ENCODE measurements at regions not wholly inside any gene's neighbourhood (a gene's known extent, or its start where the extent isn't known, plus 50 kb on each side); places are given as distances from the start of the nearest gene placed in this dataset.
A peak's percentile ranks its signal among the peaks of the same experiment; 100 is the strongest.
"Not testable (repeated sequence)": the region's sequence is repeated elsewhere in the genome, so short reads cannot be mapped to it uniquely, and the experiment has no call there.

- no peak for DNase-seq
Measured at GRCh38 chr6:27771235-27771634, 141.0 kb downstream of the OR2B2 start.

DNA sequence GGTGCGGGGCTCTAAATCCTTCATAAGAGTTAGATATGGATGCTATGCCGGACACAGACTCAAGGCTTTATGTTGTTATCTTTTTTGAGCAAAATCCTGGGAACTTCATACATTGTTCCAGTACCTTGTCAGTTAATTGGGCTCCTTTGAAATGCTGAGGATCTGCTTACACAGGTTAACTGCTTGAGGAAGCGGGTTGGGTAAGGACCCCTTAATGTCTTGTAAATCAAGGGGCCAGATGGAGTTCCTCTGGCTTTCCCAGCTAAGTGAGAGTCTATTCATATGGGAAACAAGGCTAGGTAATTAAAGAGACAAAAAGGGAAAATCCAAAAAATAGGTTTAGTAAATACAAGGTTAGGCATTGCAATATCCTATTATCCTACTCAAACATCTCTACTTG, 141.5 kb downstream of the OR2B2 start:
- no peak for DNase-seq

GRCh38 chr6:27768556-27768955, 143.6 kb downstream of the OR2B2 start:
- DNase-seq = no peak

- DNase-seq = no peak
Measured at GRCh38 chr6:27767851-27768250, 144.3 kb downstream of the OR2B2 start.

DNA sequence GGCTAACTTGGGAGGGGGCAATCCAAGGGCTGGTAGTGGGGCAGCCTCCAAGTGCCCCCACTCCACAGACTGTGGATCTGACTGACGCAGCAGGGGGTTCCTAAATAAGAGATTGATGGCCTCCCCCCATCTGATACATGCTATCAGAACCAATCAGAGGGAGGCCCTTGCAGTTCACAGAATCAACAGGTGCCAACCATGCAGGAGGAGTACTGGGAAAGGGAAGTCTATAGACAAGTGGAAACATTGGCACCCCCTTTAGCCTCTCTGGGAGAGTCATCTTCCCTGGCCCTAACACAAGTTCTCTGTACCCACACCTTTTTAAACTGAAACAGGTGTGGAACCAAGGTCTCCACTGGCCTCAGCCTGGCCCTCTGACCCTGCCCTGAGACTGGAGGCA, 145.8 kb downstream of the OR2B2 start:
- DNase-seq = no peak

- DNase-seq = no peak
Measured at GRCh38 chr6:27765028-27765590, 147.1 kb downstream of the OR2B2 start.

GRCh38 chr6:27761391-27761790, 150.8 kb downstream of the OR2B2 start:
- DNase-seq = no peak

GRCh38 chr6:27760464-27760863, 151.7 kb downstream of the OR2B2 start:
- DNase-seq = no peak

DNA sequence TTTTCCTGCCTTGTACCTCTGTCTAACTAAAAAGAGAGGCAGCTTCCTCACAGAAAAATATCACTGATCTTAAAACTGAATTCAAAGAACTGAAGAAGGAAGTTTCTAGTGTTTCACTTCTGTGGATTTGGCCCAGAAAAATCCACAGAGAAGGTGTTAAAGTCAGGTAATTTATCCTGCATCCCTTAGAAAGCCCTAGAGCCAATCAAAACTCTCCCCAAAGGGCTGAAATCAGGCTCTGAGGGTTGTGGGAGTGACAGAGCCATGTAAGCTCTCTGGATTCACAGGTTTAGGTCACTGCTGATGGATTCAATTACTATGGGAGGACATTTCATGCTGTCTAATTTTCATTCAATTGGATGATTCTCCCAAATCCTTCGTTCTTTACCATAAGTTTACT, 152.3 kb downstream of the OR2B2 start:
- DNase-seq = no peak

DNA sequence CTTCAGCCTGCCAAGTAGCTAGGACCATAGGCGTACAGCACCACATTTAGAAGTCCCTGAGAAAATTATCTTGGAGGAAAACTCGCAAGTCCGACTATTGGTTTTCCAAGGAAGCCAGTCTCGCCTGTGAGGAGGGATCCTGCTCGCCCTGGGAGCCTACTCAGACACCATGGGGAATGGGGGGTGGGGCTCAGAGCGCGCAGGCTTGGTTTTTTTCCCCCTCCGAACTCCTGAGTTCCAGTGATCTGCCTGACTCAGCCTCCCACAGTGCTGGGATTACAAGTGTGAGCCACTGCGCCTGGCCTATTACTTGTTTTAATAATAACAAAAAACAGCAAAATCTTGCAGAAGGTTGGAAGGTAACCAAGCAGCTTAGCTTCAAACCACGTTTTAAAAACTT, 153.7 kb downstream of the OR2B2 start:
- no peak for DNase-seq

- peak; percentile 6 for DNase-seq
Measured at GRCh38 chr6:27757307-27757706, 154.9 kb downstream of the OR2B2 start.

DNA sequence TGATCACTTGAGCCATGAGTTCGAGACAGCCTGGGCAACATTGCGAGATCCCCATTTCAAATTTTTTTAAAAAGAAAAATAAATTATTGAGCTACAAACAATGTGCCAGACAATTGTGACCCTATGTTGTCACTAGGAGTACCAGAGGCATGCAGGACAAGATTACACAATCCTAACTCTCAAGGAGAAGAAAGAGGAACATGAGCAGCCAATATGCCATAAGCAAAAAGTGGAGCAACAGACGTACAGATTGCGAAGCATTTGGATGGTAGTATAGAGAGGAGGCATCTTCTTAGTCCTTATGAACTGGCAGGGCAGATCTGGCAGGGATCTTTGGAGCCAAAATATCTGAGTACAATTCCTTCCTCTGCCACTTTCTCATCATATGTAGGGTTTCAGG, 156.4 kb downstream of the OR2B2 start:
- no peak for DNase-seq

DNA sequence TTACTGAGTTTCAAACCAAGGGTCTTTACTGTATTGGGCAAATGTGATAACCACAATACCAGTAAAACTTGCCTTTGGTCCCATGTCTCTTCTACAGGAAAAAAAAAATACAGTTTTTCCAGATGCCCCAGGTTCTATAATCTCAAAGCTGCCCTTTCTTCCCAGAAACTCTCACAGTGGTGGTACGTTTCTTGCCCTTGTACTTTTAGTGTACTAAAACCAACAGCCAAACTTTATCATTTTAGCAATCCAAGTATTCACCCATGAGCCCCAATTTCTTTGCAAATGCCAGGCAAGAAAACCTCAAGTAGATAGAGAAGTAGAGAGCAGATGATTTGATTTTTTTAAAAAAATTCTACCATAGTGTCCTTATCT, 157.8 kb downstream of the OR2B2 start:
- DNase-seq = no peak

- peak; percentile 55 for DNase-seq
Measured at GRCh38 chr6:27753668-27754407, 158.4 kb downstream of the OR2B2 start.

GRCh38 chr6:27752038-27752885, 159.9 kb downstream of the OR2B2 start:
- peak; percentile 29 for DNase-seq

GRCh38 chr6:27748661-27749060, 163.5 kb downstream of the OR2B2 start:
- DNase-seq = no peak

- DNase-seq = no peak
Measured at GRCh38 chr6:27747637-27748036, 164.6 kb downstream of the OR2B2 start.

GRCh38 chr6:27746860-27747259, 165.3 kb downstream of the OR2B2 start:
- DNase-seq = not testable (repeated sequence)

DNA sequence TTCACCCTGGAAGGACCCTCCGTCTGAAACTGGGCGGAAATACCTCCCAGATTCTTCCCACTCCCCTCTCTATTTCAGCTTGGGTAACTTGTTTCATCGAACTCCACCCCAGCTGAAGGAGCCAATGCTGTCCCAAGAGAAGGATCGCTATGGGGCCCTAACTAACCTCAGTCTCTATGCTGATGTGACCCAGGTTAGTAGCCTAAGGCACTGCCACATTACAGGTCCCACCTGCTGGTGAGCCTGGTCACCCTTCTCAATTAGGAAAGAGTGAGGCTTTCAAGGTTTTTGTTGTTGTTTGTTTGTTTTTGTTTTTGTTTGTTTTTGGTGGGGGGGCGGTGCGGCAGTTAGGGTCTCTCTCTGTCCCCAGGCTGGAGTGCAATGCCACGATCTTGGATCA, 168.4 kb downstream of the OR2B2 start:
- no peak for DNase-seq

DNA sequence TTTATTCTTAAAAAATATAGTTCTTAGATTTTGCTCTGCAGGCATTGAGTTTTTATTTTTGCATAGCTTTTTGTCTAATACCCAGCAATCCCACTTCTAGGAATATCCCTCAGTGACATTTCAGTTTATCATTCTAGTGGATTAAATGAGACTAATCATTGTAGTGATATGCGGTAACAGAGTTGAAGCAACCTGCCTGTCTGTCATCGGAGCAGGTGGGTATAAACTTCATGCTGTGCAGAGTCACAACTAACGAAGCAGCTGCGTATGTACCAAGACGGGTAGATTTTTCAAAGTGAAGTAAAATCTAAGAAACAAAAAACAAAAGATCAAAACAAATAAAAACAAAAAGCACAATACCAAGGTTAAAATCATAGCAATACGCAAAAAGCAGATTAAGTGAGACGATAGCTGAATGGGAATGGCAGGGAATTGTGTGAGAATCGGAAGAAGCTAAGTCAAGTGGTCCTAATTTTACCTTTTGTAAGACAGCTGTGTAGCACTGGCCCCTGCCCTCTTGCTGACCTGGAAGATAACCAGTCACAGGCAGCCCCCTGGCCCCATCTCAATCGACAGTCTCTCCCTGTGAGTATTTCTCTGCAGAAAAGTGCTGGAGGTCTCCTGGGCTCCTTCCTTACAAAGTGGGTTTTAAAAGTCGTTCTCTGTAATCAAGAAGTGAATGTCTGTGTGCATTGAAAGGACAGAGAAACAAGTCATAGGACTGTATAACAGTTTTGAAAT, 169.2 kb downstream of the OR2B2 start:
- no peak for DNase-seq

GRCh38 chr6:27739902-27740301, 172.3 kb downstream of the OR2B2 start:
- not testable (repeated sequence) for DNase-seq

- DNase-seq = no peak
Measured at GRCh38 chr6:27736686-27737085, 175.5 kb downstream of the OR2B2 start.

- no peak for DNase-seq
Measured at GRCh38 chr6:27728442-27728841, 183.8 kb downstream of the OR2B2 start.
